Neuronal stem cell (in vitro differentiated cells): ENCODE measurements at regions not wholly inside any gene's neighbourhood (a gene's known extent, or its start where the extent isn't known, plus 50 kb on each side); places are given as distances from the start of the nearest gene placed in this dataset.
A peak's percentile ranks its signal among the peaks of the same experiment; 100 is the strongest.

Source experiments
- DNase-seq: peaks from one replicate; pipeline ENCODE4 v3.0.0-alpha.2; 2013; ENCODE audit warnings: low spot score
- H2AFZ ChIP-seq: one replicate; pipeline ENCODE4 v1.6.1; 2013; ENCODE audit warnings: mild to moderate bottlenecking, low read length, inconsistent platforms
- H2AK5ac ChIP-seq: 2 replicates; pipeline ENCODE4 v1.6.1; 2013; ENCODE audit warnings: low read depth, mild to moderate bottlenecking, inconsistent platforms, low read length, moderate library complexity, mixed read lengths
- H2BK120ac ChIP-seq: 2 replicates; pipeline ENCODE4 v1.6.1; 2013; ENCODE audit warnings: low read depth, mild to moderate bottlenecking, inconsistent platforms, low read length, moderate library complexity, mixed read lengths
- H2BK12ac ChIP-seq: one replicate; pipeline ENCODE4 v1.6.1; 2013; ENCODE audit warnings: low read length, inconsistent platforms
- H2BK15ac ChIP-seq: 2 replicates; pipeline ENCODE4 v1.6.1; 2013; ENCODE audit warnings: mild to moderate bottlenecking, low read length, inconsistent platforms, mixed read lengths
- H2BK5ac ChIP-seq: one replicate; pipeline ENCODE4 v1.6.1; 2013; ENCODE audit warnings: inconsistent platforms, mild to moderate bottlenecking, low read length, moderate library complexity
- H3K14ac ChIP-seq: one replicate; pipeline ENCODE4 v1.6.1; 2013; ENCODE audit warnings: low read length, inconsistent platforms
- H3K18ac ChIP-seq: 2 replicates; pipeline ENCODE4 v1.6.1; 2013; ENCODE audit warnings: low read length, inconsistent platforms
- H3K23ac ChIP-seq: 2 replicates; pipeline ENCODE4 v1.6.1; 2013; ENCODE audit warnings: low read depth, mild to moderate bottlenecking, mixed read lengths, low read length, inconsistent platforms; ENCODE audit not compliant: poor library complexity
- H3K27ac ChIP-seq: replicated peaks from 3 replicates; pipeline ENCODE4 v1.5.1; 2013; ENCODE audit warnings: low read length, inconsistent platforms
- H3K27me3 ChIP-seq, 3 experiments: 2 replicates each; pipeline ENCODE4 v1.6.1; 2013; ENCODE audit warnings: low read length in 3 of 3, mild to moderate bottlenecking in 2 of 3, inconsistent platforms in 1 of 3, low read depth in 1 of 3, mixed read lengths in 1 of 3, moderate library complexity in 1 of 3; ENCODE audit not compliant: control insufficient read depth in 3 of 3, insufficient read depth in 3 of 3
- H3K36me3 ChIP-seq, 2 donors: replicated peaks in 1 of 2; 2 replicates each; pipeline ENCODE4 v1.6.1; 2013; ENCODE audit warnings: low read length in 2 of 2; ENCODE audit not compliant: control insufficient read depth in 2 of 2, insufficient read depth in 2 of 2
- H3K4ac ChIP-seq: 2 replicates; pipeline ENCODE4 v1.6.1; 2013; ENCODE audit warnings: inconsistent platforms, mild to moderate bottlenecking, low read length, moderate library complexity
- H3K4me1 ChIP-seq, 2 donors: 1 replicate in 1 of 2; 2 replicates in 1 of 2; pipeline ENCODE4 v1.6.1; 2013; ENCODE audit warnings: low read length in 2 of 2, low read depth in 1 of 2; ENCODE audit not compliant: control insufficient read depth in 2 of 2, insufficient read depth in 1 of 2
- H3K4me2 ChIP-seq: one replicate; pipeline ENCODE4 v1.6.1; 2013; ENCODE audit warnings: mild to moderate bottlenecking, low read length, inconsistent platforms; ENCODE audit not compliant: insufficient read depth, poor library complexity, severe bottlenecking
- H3K4me3 ChIP-seq, 2 donors: 2 replicates each; pipeline ENCODE4 v1.5.1; 2013; ENCODE audit warnings: low read length in 2 of 2, mild to moderate bottlenecking in 2 of 2, inconsistent platforms in 1 of 2, moderate library complexity in 1 of 2
- H3K79me1 ChIP-seq: one replicate; pipeline ENCODE4 v1.6.1; 2013; ENCODE audit warnings: low read depth, mild to moderate bottlenecking, inconsistent platforms, low read length, moderate library complexity
- H3K9ac ChIP-seq: one replicate; pipeline ENCODE4 v1.6.1; 2013; ENCODE audit warnings: mild to moderate bottlenecking, low read depth, low read length, inconsistent platforms; ENCODE audit not compliant: poor library complexity
- H3K9me3 ChIP-seq, 2 donors: replicated peaks in 1 of 2; 2 replicates each; pipeline versions ENCODE3 to v1.6.1; 2013; ENCODE audit warnings: low read length in 2 of 2, mild to moderate bottlenecking in 2 of 2, inconsistent platforms in 1 of 2, low read depth in 1 of 2, mixed read lengths in 1 of 2, moderate library complexity in 1 of 2; ENCODE audit not compliant: control insufficient read depth in 2 of 2, insufficient read depth in 1 of 2
- H4K8ac ChIP-seq: one replicate; pipeline ENCODE4 v1.6.1; 2013; ENCODE audit warnings: low read depth, mild to moderate bottlenecking, inconsistent platforms, low read length, moderate library complexity
- H4K91ac ChIP-seq: one replicate; pipeline ENCODE4 v1.6.1; 2013; ENCODE audit warnings: low read length, low read depth, mild to moderate bottlenecking, inconsistent platforms; ENCODE audit not compliant: poor library complexity
- WGBS, 2 donors: extraction: QIAGEN DNeasy Blood & Tissue Kit; methylation state at CpG; one replicate each; pipeline ENCODE4 v1.1.7; 2013; ENCODE audit warnings: missing lambda C conversion rate in 2 of 2, mixed read lengths in 1 of 2; ENCODE audit not compliant: insufficient read length in 2 of 2, insufficient replicate concordance in 1 of 2; ENCODE audit errors: extremely low coverage in 2 of 2; 5-methylcytosine and 5-hydroxymethylcytosine counted together

DNA sequence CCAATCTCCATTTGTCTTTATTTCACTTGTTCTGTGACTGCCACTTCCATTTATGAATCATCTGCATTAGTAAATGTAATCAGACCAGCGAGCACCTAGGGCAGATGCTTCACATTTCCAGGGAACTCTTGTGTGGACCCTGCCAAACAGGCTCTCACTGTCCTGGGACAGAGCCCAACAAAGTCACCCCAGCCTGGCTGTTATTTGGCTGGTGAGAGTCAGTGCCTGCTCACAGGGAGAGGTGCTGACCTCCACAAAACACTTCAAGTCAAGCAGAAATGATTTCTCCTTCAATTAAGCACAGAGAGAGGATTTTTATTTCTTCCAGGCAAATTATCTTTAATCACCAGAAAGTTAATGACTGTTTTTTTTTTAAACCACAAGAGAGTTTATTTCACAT lies 568.0 kb downstream of the MTRR start:
- H3K14ac ChIP-seq, result no peak overlapping the region
- H4K91ac ChIP-seq, result no peak overlapping the region
- H2BK12ac ChIP-seq, result no peak overlapping the region
- no peak overlapping the region for H2BK5ac ChIP-seq
- no peak overlapping the region for H3K9ac ChIP-seq
- H2BK120ac ChIP-seq, result no peak overlapping the region
- no peak overlapping the region for H3K4ac ChIP-seq
- H3K9me3 ChIP-seq, result peaks cover 0 to 2% of the 10 kb centered on the region in 2 donors
- WGBS, 2 donors, result no CpG with 5 or more reads among the region's 1 CpG
- H4K8ac ChIP-seq, result no peak overlapping the region
- H2AFZ ChIP-seq, result no peak overlapping the region
- H2BK15ac ChIP-seq, result no peak overlapping the region
- no peak overlapping the region for H3K4me3 ChIP-seq
- H2AK5ac ChIP-seq, result no peak overlapping the region
- no peak overlapping the region for H3K18ac ChIP-seq
- peak; percentile 46 for DNase-seq
- H3K79me1 ChIP-seq, result no peaks in the 10 kb centered on the region
- H3K27ac ChIP-seq, result no peak overlapping the region
- H3K23ac ChIP-seq, result no peak overlapping the region
- peaks cover 0 to 2% of the 10 kb centered on the region in 2 donors for H3K4me1 ChIP-seq
- no peaks in the 10 kb centered on the region for H3K27me3 ChIP-seq
- no peaks in the 10 kb centered on the region for H3K36me3 ChIP-seq
- no peak overlapping the region for H3K4me2 ChIP-seq

DNA sequence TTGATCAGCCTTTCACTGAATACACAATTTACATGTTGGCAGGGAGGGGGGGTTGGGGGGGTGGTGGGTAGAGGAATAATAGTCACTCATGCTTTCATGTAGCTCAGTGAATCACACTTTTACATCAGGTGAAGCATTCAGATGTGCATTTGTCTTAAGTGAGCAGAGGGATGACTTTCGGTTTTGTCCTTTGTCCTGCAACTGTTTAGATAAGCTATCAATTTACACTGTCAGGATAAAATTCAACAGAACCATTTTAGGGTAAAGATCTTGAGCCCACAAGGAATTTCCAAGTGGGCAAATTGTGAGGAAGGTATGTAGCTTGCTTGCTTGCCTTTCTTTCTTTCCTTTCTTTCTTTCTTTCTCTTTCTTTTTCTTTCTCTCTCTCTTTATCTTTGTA lies 576.2 kb downstream of the MTRR start:
- no CpG with 5 or more reads among the region's 1 CpG for WGBS, 2 donors
- DNase-seq, result no peak
- Histone ChIP-seq H4K91ac (no peak overlapping the region), H3K4me1 (no peaks in the 10 kb centered on the region), H3K23ac (no peak overlapping the region), H3K27me3 (no peaks in the 10 kb centered on the region), H3K14ac (no peak overlapping the region), H3K9me3 (peaks cover 0 to 2% of the 10 kb centered on the region in 2 donors), H3K4ac (no peak overlapping the region), H3K79me1 (no peaks in the 10 kb centered on the region), H3K4me2 (no peak overlapping the region), H3K18ac (no peak overlapping the region), H3K9ac (no peak overlapping the region), H2BK12ac (no peak overlapping the region), H2AFZ (no peak overlapping the region), H2BK5ac (no peak overlapping the region), H3K27ac (no peak overlapping the region), H3K36me3 (no peaks in the 10 kb centered on the region), H3K4me3 (no peak overlapping the region), H2BK15ac (no peak overlapping the region), H2BK120ac (no peak overlapping the region), H2AK5ac (no peak overlapping the region), H4K8ac (no peak overlapping the region)

DNA sequence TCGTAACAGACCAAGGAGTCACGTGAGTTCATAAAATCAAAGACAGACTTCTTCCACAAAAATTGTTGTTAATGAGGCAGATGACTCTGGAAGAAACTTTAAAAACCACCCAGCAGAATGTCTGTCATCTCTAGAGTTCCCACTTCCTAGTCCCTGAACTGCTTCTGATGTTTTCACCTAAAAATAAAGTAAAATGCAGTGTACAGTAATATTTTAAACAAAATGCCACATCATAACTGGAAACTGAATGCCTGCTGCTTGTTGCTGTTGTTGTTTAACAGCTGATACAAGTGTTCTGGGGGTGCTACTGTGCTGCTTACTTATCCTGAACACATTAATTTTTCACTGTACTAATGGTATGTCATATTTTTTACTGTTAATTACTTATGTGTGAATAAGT lies 577.2 kb downstream of the MTRR start:
- no CpG with 5 or more reads among the region's 2 CpGs for whole genome bisulfite sequencing, 2 donors
- H4K8ac ChIP-seq, result no peak overlapping the region

DNA sequence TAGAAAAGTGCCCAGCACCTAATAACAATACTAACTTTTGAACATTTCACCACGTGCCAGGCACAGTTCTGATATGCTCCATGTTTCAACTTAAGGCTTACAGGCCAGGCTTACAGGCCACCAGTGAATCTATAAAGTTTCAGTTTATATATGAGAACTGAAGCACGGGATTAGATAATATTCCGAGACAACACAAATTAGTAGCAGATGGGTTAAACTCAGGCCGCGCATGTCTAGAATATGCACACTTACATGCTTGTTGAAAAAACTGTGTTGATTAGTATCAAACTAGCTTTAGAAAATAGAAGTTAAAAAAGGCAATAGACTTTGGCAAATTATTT lies 587.9 kb downstream of the MTRR start:
- Histone ChIP-seq H3K4me3 (no peak overlapping the region), H3K4ac (no peak overlapping the region), H3K14ac (no peak overlapping the region), H2BK5ac (no peak overlapping the region), H3K9ac (no peak overlapping the region), H3K9me3 (no peaks in the 10 kb centered on the region), H3K27me3 (no peaks in the 10 kb centered on the region), H2BK12ac (no peak overlapping the region), H3K27ac (no peak overlapping the region), H3K4me2 (no peak overlapping the region), H2BK120ac (no peak overlapping the region), H3K36me3 (peaks cover 0 to 1% of the 10 kb centered on the region in 2 donors), H2BK15ac (no peak overlapping the region), H4K8ac (no peak overlapping the region), H4K91ac (no peak overlapping the region), H3K23ac (no peak overlapping the region), H3K18ac (no peak overlapping the region), H3K4me1 (no peaks in the 10 kb centered on the region), H2AFZ (no peak overlapping the region), H2AK5ac (no peak overlapping the region), H3K79me1 (peaks cover 2% of the 10 kb centered on the region)
- no CpG with 5 or more reads among the region's 5 CpGs for WGBS, 2 donors
- DNase-seq, result no peak

More for the DNA sequence above, 577.2 kb downstream of the MTRR start:
- H3K18ac ChIP-seq, result no peak overlapping the region
- H2BK5ac ChIP-seq, result no peak overlapping the region
- H2AFZ ChIP-seq, result no peak overlapping the region
- H3K4me3 ChIP-seq, result no peak overlapping the region
- no peak overlapping the region for H3K14ac ChIP-seq
- no peaks in the 10 kb centered on the region for H3K4me1 ChIP-seq
- no peak overlapping the region for H3K23ac ChIP-seq
- no peak overlapping the region for H3K4ac ChIP-seq
- no peak for DNase-seq
- no peak overlapping the region for H2BK120ac ChIP-seq
- H2AK5ac ChIP-seq, result no peak overlapping the region
- no peak overlapping the region for H3K27ac ChIP-seq
- H2BK15ac ChIP-seq, result no peak overlapping the region
- no peaks in the 10 kb centered on the region for H3K79me1 ChIP-seq
- no peak overlapping the region for H2BK12ac ChIP-seq
- H3K9ac ChIP-seq, result no peak overlapping the region
- H3K27me3 ChIP-seq, result no peaks in the 10 kb centered on the region
- H4K91ac ChIP-seq, result no peak overlapping the region
- no peaks in the 10 kb centered on the region for H3K9me3 ChIP-seq
- H3K4me2 ChIP-seq, result no peak overlapping the region
- H3K36me3 ChIP-seq, result no peaks in the 10 kb centered on the region
